GM12878 (cell line): ENCODE measurements at regions not wholly inside any gene's neighbourhood (a gene's known extent, or its start where the extent isn't known, plus 50 kb on each side); places are given as distances from the start of the nearest gene placed in this dataset.

Source experiments
- ATF7 ChIP-seq: fragments of 450-650 bp; IDR thresholded peaks from 2 replicates; pipeline ENCODE4 v1.6.1; 2016; ENCODE audit warnings: low read depth, mild to moderate bottlenecking
- BACH1 ChIP-seq: fragments of 450-650 bp; IDR thresholded peaks from 2 replicates; pipeline ENCODE4 v1.6.1; 2017; ENCODE audit warnings: mild to moderate bottlenecking, borderline replicate concordance
- CEBPB ChIP-seq, 2 experiments: fragments of 150-350 bp in 1 of 2; IDR thresholded peaks; 2 replicates each; pipeline ENCODE4 v1.6.1; 2012 to 2014; ENCODE audit warnings: low read depth in 2 of 2, low read length in 2 of 2, borderline replicate concordance in 1 of 2, inconsistent platforms in 1 of 2
- E2F4 ChIP-seq: IDR thresholded peaks from 2 replicates; pipeline ENCODE4 v1.6.1; 2012; ENCODE audit warnings: low read depth, low read length, improper control_type of control experiment
- EZH2 ChIP-seq: IDR thresholded peaks from 2 replicates; pipeline ENCODE4 v1.6.1; 2012; ENCODE audit warnings: low read depth, mild to moderate bottlenecking, control low read depth, inconsistent platforms, low read length, borderline replicate concordance; ENCODE audit not compliant: control insufficient read depth
- FOXM1 ChIP-seq: IDR thresholded peaks from 2 replicates; pipeline ENCODE4 v1.6.1; 2012; ENCODE audit warnings: low read depth, mild to moderate bottlenecking, inconsistent platforms, low read length, moderate library complexity
- HDAC2 ChIP-seq: fragments of 200-600 bp; sonication (generic); IDR thresholded peaks from 2 replicates; pipeline ENCODE4 v1.6.1; 2017
- HDAC6 ChIP-seq: fragments of 200-600 bp; sonication (generic); IDR thresholded peaks from one replicate; pipeline ENCODE4 v1.8.0; 2017; ENCODE audit warnings: antibody characterized with exemption; ENCODE audit not compliant: unreplicated experiment
- KAT2A ChIP-seq: conservative IDR thresholded peaks from 2 replicates; pipeline ENCODE4 v1.6.1; 2011; ENCODE audit warnings: low read depth, low read length; ENCODE audit not compliant: control insufficient read depth
- KLF5 ChIP-seq: fragments of 450-650 bp; IDR thresholded peaks from 2 replicates; pipeline ENCODE4 v1.6.1; 2014; ENCODE audit warnings: mild to moderate bottlenecking; ENCODE audit not compliant: partially characterized antibody
- MTA2 ChIP-seq: fragments of 450-650 bp; IDR thresholded peaks from 2 replicates; pipeline ENCODE4 v1.6.1; 2016; ENCODE audit warnings: low read depth, mild to moderate bottlenecking, moderate library complexity
- MYB ChIP-seq: fragments of 150-350 bp; IDR thresholded peaks from 2 replicates; pipeline ENCODE4 v1.6.1; 2014; ENCODE audit warnings: mild to moderate bottlenecking, low read depth, low read length, borderline replicate concordance
- NBN ChIP-seq: fragments of 450-650 bp; IDR thresholded peaks from 2 replicates; pipeline ENCODE4 v1.6.1; 2016
- PAX5 ChIP-seq: IDR thresholded peaks from 2 replicates; pipeline ENCODE4 v1.6.1; 2011; ENCODE audit warnings: low read depth, low read length, borderline replicate concordance
- POLR2A ChIP-seq: IDR thresholded peaks from 2 replicates; pipeline ENCODE4 v1.6.1; 2011; ENCODE audit warnings: low read depth, mild to moderate bottlenecking, low read length
- POLR2AphosphoS2 ChIP-seq: IDR thresholded peaks from 2 replicates; pipeline ENCODE4 v1.6.1; 2011; ENCODE audit warnings: low read depth, mild to moderate bottlenecking, low read length, improper control_type of control experiment, moderate library complexity
- POU2F2 ChIP-seq: IDR thresholded peaks from 3 replicates; pipeline ENCODE4 v1.6.1; 2011; ENCODE audit warnings: low read depth, mild to moderate bottlenecking, low read length, borderline replicate concordance
- RCOR1 ChIP-seq: conservative IDR thresholded peaks from 2 replicates; pipeline ENCODE4 v1.6.1; 2012; ENCODE audit warnings: low read depth, low read length, improper control_type of control experiment
- RELB ChIP-seq: fragments of 450-650 bp; IDR thresholded peaks from 2 replicates; pipeline ENCODE4 v1.6.1; 2017; ENCODE audit warnings: low read depth, mild to moderate bottlenecking, moderate library complexity
- SIX5 ChIP-seq: IDR thresholded peaks from 2 replicates; pipeline ENCODE4 v1.6.1; 2011; ENCODE audit warnings: mild to moderate bottlenecking, low read depth, low read length, moderate library complexity; ENCODE audit not compliant: severe bottlenecking
- SRF ChIP-seq, 2 experiments: IDR thresholded peaks; 2 replicates each; pipeline ENCODE4 v1.6.1; 2011; ENCODE audit warnings: low read depth in 2 of 2, low read length in 2 of 2, mild to moderate bottlenecking in 1 of 2, moderate library complexity in 1 of 2
- SUZ12 ChIP-seq: fragments of 200-600 bp; sonication (generic); IDR thresholded peaks from one replicate; pipeline ENCODE4 v1.6.1; 2018; ENCODE audit warnings: antibody characterized with exemption, mild to moderate bottlenecking; ENCODE audit not compliant: unreplicated experiment
- TBL1XR1 ChIP-seq: IDR thresholded peaks from 2 replicates; pipeline ENCODE4 v1.6.1; 2012; ENCODE audit warnings: low read depth, low read length, improper control_type of control experiment
- TCF12 ChIP-seq: IDR thresholded peaks from 2 replicates; pipeline ENCODE4 v1.6.1; 2011; ENCODE audit warnings: low read depth, mild to moderate bottlenecking, low read length
- TCF7 ChIP-seq: IDR thresholded peaks from 2 replicates; pipeline ENCODE4 v1.6.1; 2014; ENCODE audit warnings: antibody characterized with exemption, borderline replicate concordance
- USF1 ChIP-seq: IDR thresholded peaks from 2 replicates; pipeline ENCODE4 v1.6.1; 2011; ENCODE audit warnings: borderline replicate concordance, low read depth, mild to moderate bottlenecking, moderate library complexity, mixed read lengths, low read length; ENCODE audit not compliant: insufficient read depth; ENCODE audit errors: extremely low read length
- YBX1 ChIP-seq: fragments of 450-650 bp; IDR thresholded peaks from 2 replicates; pipeline ENCODE4 v1.6.1; 2016; ENCODE audit warnings: antibody characterized with exemption
- ZNF384 ChIP-seq: IDR thresholded peaks from 2 replicates; pipeline ENCODE4 v1.6.1; 2012; ENCODE audit warnings: low read depth, mild to moderate bottlenecking, low read length, improper control_type of control experiment, borderline replicate concordance
- ZSCAN29 ChIP-seq: fragments of 450-650 bp; IDR thresholded peaks from 2 replicates; pipeline ENCODE4 v1.6.1; 2017; ENCODE audit warnings: mild to moderate bottlenecking, moderate library complexity

- no peak for TF ChIP-seq E2F4
- TF ChIP-seq KAT2A, result no peak
- TF ChIP-seq TCF7, result no peak
- TF ChIP-seq NBN, result 0 out of 2 replicates have a peak, but pooled peaks have one; percentile 23
- TF ChIP-seq SUZ12, result no peak
- peak; percentile 77 for TF ChIP-seq MTA2
- no peak for TF ChIP-seq MYB
- no peak for TF ChIP-seq EZH2
- no peak for TF ChIP-seq POLR2AphosphoS2
- no peak for TF ChIP-seq HDAC6
- peak; percentile 57; the same call in 1 of the 2 replicates for TF ChIP-seq FOXM1
- no peak for TF ChIP-seq POLR2A
- no peak for TF ChIP-seq POU2F2
- TF ChIP-seq ATF7, result no peak; the same call in none of the 2 replicates
- no peak for TF ChIP-seq BACH1
- peak; percentile 88 for TF ChIP-seq RELB
- TF ChIP-seq HDAC2, result no peak
- no peak for TF ChIP-seq USF1
- no peak for TF ChIP-seq ZSCAN29
- TF ChIP-seq YBX1, result no peak
- TF ChIP-seq KLF5, result no peak
- no peak for TF ChIP-seq SIX5
- no peak for TF ChIP-seq SRF (IDR thresholded peaks at IDR 0.05; ENCODE audit: low read depth in 2 of 2, low read length in 2 of 2)
- no peak for TF ChIP-seq RCOR1
- TF ChIP-seq TCF12, result peak; percentile 74
- no peak for TF ChIP-seq ZNF384
- TF ChIP-seq TBL1XR1, result no peak
- TF ChIP-seq CEBPB (IDR thresholded peaks at IDR 0.05; ENCODE audit: borderline replicate concordance in 1 of 2, low read depth in 2 of 2, low read length in 2 of 2), result no peak
- TF ChIP-seq PAX5, result no peak
Observed at GRCh38 chr6:139764498-139764986, 390.1 kb upstream of the CITED2 start (continued).
